ENCODE measurements at regions not wholly inside any gene's neighbourhood (a gene's known extent, or its start where the extent isn't known, plus 50 kb on each side); places are given as distances from the start of the nearest gene placed in this dataset.

GRCh38 chr5:39761199-39761950, 336.6 kb upstream of the DAB2 start:
- TF ChIP-seq CTCF (IDR thresholded peaks at IDR 0.05; ENCODE audit: low read length) (no peak), EZH2 (IDR thresholded peaks at IDR 0.05; ENCODE audit: borderline replicate concordance, low read length) (no peak)
